Activated naive CD8-positive, alpha-beta T cell treated with anti-CD3 and anti-CD28 coated beads for 36 hours (primary cell): ENCODE measurements at regions not wholly inside any gene's neighbourhood (a gene's known extent, or its start where the extent isn't known, plus 50 kb on each side); places are given as distances from the start of the nearest gene placed in this dataset.

Experiments used
- DNase-seq: peaks from one replicate; pipeline ENCODE4 v3.0.0; 2021
- H3K27ac Mint-ChIP-seq: one replicate; pipeline ENCODE4 v1.8.0; 2022; ENCODE audit warnings: mild to moderate bottlenecking, moderate library complexity, mixed read lengths
- H3K27me3 Mint-ChIP-seq: one replicate; pipeline ENCODE4 v1.8.0; 2022; ENCODE audit warnings: mild to moderate bottlenecking, mixed read lengths
- H3K36me3 Mint-ChIP-seq: one replicate; pipeline ENCODE4 v1.8.0; 2021; ENCODE audit warnings: mild to moderate bottlenecking, mixed read lengths
- H3K4me1 Mint-ChIP-seq: one replicate; pipeline ENCODE4 v1.8.0; 2021; ENCODE audit warnings: mixed read lengths
- H3K4me3 Mint-ChIP-seq: one replicate; pipeline ENCODE4 v1.8.0; 2022; ENCODE audit warnings: mild to moderate bottlenecking, moderate library complexity, mixed read lengths
- H3K9me3 Mint-ChIP-seq: one replicate; pipeline ENCODE4 v1.8.0; 2022; ENCODE audit warnings: mixed read lengths

DNA sequence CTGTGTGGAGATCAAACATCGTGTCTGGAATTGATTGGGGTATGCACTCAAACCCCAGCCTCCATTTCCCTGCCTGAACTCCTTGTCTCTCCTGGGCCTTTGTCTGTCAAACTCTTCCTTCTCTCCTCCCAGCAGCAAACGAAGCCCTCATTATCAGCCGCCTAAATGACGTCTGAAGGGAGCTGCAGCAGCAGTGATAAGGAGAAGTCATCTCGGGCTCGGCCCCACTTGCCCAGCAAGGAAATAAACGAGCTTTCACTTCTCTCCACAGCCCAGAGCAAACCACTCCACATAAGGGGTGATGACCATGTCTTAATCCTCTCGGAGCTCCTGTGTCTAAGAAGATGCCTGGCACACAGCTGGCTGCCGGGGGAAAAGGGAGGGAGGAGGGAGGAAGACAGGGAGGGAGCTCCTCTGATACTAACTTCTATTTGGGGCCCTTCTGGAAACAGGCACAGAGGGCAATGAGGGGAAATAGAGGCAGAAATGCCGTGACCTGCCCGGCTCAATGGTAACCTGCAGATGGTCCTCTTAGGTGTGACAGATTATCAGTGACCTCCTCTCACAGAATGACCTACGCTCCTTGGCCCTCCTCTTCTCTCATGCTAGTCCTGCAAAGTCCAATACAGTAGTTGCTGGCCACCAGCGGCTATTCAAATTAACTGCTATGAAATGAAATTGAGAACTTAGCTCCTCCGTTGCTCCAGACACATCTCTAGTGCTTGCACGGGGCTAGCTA is 100.4 kb downstream of the PXDC1 start:
- no peak for DNase-seq
- Mint-ChIP-seq H3K27ac (no peak overlapping the region), H3K4me3 (no peak overlapping the region), H3K27me3 (no peaks in the 10 kb centered on the region), H3K9me3 (no peaks in the 10 kb centered on the region), H3K4me1 (no peaks in the 10 kb centered on the region), H3K36me3 (no peaks in the 10 kb centered on the region)

DNA sequence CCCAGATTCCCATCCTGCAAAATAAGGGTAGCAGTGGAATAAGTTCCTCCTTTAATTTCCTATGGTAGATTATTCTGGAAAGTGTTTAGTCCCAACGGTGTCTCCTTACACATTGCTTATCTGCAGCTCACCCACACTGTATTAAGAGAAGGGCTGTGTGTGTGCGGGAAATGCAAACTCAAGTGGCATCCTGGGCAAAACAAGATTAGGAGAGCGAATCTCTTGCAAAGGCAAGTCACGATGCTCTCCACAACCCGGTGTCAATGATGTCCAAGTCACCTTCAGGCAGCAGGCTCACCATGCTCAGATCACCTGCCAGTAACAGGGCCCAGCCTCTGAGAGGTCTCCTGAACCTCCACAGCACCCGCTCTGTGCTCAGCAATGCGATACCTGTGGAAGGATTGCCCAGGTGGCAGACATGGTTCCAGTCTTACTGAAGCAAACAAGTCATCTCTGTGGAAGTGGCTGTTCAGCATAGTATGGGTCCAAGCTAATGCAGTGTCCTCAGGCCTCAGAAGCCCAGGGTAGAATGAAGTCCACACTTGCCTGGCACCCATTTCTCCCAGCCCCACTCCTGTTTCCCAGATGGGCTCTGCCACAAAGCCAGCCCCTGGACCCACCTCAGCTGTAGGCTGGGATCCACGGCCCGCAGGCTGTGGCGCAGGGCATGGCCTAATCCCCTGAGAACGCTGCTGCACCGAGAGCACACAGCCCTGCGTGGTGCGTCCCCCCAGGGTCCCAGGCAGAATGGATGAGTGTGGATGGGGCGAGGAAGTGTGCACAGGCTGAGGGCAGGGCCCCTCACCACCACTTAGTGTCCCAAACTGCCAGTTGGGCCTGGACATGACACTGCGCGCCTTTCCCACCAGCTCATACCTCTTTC is 101.2 kb downstream of the PXDC1 start:
- Mint-ChIP-seq H3K4me3 (no peak overlapping the region), H3K27ac (no peak overlapping the region), H3K27me3 (no peaks in the 10 kb centered on the region), H3K9me3 (no peaks in the 10 kb centered on the region), H3K4me1 (no peaks in the 10 kb centered on the region), H3K36me3 (no peaks in the 10 kb centered on the region)
- DNase-seq, result no peak

DNA sequence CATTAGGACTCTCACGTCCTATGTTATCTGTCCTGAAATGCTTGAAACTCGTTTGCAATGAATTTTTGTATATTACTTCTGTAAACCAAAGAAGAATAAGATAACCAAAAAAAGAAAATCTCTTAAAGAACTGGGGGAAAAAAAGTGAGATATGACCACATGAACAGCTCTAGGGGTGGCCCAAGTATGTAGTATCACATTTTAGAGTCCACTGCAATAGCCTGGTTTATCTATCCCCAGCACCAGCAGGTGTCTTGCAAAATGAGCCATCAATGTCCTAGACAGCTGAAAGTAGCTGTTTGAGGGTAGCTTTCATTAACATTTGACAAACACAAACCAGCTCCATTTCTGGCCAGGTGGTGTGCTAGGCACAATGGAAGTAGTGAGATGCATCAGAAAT is 102.8 kb downstream of the PXDC1 start:
- H3K4me3 Mint-ChIP-seq, result no peak overlapping the region
- DNase-seq, result no peak
- no peak overlapping the region for H3K27ac Mint-ChIP-seq
- H3K9me3 Mint-ChIP-seq, result no peaks in the 10 kb centered on the region
- H3K27me3 Mint-ChIP-seq, result no peaks in the 10 kb centered on the region
- no peaks in the 10 kb centered on the region for H3K4me1 Mint-ChIP-seq
- H3K36me3 Mint-ChIP-seq, result no peaks in the 10 kb centered on the region

DNA sequence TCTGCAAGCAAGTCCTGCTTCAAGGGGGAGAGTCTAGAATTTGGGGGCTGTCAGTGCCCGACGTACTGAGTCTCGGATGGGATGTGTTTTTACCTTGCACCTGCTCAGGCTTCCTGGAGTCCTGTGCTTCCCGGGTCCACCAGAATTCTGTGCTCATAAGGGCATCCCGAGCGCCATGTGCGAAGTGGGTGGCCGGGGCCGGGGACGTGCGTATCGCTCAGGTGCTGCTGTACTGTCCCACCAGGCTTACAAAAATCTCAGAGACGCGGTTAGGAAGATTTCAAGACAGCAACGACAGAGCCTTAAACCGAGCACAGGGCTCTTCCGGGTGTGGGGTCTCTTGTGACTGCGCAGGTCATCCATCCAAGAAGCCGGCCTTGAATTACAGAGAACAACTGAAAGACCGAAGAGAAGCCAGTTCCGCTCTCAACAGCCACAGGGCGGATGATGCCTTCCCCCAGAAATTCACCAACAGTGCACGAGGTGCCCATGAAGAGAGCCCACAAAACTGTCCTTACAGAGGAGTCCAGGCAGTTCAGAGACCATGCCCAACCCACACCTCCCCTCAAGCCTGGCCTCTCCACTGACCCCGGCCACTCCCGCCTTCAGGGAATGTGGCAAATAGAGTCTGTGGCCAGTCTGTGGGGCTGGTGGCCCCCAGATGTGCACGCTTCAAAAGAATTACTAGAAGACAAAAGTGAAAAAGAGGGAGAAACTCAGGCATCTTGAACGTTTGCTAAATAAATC is 104.7 kb downstream of the PXDC1 start:
- H3K27me3 Mint-ChIP-seq, result no peaks in the 10 kb centered on the region
- H3K27ac Mint-ChIP-seq, result no peak overlapping the region
- H3K4me1 Mint-ChIP-seq, result no peaks in the 10 kb centered on the region
- H3K4me3 Mint-ChIP-seq, result no peak overlapping the region
- no peaks in the 10 kb centered on the region for H3K9me3 Mint-ChIP-seq
- DNase-seq, result no peak
- H3K36me3 Mint-ChIP-seq, result no peaks in the 10 kb centered on the region

DNA sequence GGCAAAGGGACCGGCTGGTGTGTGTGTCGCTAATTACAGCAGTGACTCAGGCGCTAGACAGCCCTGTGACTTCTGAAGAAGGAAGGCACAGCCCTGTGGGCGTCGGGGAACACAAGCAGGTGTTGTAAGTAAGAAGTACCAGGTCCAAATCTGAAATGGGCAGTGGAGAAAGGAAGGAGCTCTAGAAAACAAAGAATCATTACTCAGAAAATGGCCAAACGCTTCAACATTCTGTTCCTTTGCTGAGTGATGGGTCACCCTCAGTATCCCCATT is 106.8 kb downstream of the PXDC1 start:
- peaks cover under 1% of the 10 kb centered on the region for H3K27me3 Mint-ChIP-seq

DNA sequence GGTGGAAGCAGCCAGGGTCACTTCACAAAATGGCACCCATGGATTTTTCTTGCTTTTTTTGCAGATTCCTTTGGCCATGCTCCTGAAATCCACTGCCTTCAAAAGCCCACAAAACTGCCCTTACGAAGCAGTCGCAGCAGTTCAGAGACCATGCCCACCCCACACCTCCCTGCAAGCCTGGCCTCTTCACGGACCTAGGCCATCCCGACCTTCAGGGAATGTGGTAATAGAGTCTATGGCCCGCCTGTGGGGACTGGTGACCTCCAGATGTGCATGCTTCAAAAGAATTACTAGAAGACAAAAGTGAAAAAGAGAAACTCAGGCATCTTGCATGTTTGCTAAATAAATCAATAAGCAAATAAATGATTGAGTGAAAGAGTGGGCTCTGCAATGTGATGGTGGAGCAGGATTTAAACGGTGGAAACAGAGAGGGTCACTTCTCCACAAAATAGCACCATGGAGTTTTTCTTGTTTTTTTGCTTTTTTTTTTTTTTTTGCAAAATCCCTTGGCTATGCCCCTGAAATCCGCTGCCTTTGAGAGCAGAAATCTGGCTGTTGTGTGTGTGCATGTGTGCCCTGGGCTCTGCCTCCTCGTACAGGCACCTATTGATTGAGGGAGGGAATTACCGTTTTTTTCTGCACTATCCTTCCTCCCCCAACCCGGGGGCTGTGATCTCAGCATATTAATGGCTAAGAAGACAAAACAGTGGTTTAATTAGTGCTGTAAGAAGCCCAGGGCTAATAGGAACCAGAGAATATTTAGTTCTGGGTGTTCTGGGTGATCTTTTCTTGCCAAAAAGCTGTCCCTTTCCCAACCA is 107.4 kb downstream of the PXDC1 start:
- Mint-ChIP-seq H3K27ac (no peak overlapping the region), H3K27me3 (peaks cover 6% of the 10 kb centered on the region), H3K4me3 (no peak overlapping the region), H3K4me1 (no peaks in the 10 kb centered on the region), H3K9me3 (no peaks in the 10 kb centered on the region), H3K36me3 (no peaks in the 10 kb centered on the region)
- DNase-seq, result no peak

More for the DNA sequence above, 106.8 kb downstream of the PXDC1 start:
- no peaks in the 10 kb centered on the region for H3K36me3 Mint-ChIP-seq
- no peak overlapping the region for H3K27ac Mint-ChIP-seq
- no peaks in the 10 kb centered on the region for H3K4me1 Mint-ChIP-seq
- H3K4me3 Mint-ChIP-seq, result no peak overlapping the region
- no peaks in the 10 kb centered on the region for H3K9me3 Mint-ChIP-seq
- DNase-seq, result no peak

DNA sequence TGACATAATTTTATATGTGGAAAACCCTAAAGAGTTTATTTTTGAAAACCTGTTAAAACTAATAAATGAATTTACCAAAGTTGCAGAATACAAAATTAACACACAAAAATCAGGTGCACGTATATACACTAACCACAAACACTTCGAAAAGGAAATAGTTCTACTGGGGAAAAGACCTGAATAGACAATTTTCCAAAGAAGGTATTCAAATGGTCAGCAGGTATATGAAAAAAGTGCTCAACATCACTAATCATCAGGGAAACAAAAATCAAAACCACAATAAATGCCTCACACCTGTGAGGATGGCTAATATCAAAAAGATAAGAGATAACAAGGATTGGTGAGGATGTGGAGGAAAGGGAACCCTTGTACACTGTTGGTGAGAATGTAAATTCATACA is 110.6 kb downstream of the PXDC1 start:
- H3K36me3 Mint-ChIP-seq, result no peaks in the 10 kb centered on the region
- no peak for DNase-seq
- H3K27me3 Mint-ChIP-seq, result peaks cover 6% of the 10 kb centered on the region
- no peak overlapping the region for H3K27ac Mint-ChIP-seq
- H3K4me3 Mint-ChIP-seq, result no peak overlapping the region
- no peaks in the 10 kb centered on the region for H3K9me3 Mint-ChIP-seq
- H3K4me1 Mint-ChIP-seq, result no peaks in the 10 kb centered on the region

DNA sequence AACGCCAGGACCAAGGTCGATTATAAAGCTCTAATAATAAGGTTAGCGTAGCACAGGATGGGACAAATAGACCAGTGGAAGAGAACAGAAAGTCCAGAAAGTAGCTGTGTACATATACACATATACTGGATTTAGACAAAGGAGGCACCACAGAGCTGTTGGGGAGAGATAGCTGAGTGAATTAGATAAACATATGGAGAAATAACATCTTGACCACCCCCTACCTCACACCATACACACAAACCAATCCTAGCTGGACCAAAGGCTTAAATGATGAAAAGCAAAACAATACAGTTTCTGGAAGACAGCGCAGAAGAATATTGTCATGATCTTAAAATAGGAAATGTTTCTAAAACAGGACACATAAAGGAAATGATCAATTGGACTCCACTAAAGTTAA is 112.9 kb downstream of the PXDC1 start:
- H3K27ac Mint-ChIP-seq, result no peak overlapping the region
- peaks cover 6% of the 10 kb centered on the region for H3K27me3 Mint-ChIP-seq
- no peak for DNase-seq
- no peaks in the 10 kb centered on the region for H3K4me1 Mint-ChIP-seq
- H3K36me3 Mint-ChIP-seq, result no peaks in the 10 kb centered on the region
- no peaks in the 10 kb centered on the region for H3K9me3 Mint-ChIP-seq
- no peak overlapping the region for H3K4me3 Mint-ChIP-seq

DNA sequence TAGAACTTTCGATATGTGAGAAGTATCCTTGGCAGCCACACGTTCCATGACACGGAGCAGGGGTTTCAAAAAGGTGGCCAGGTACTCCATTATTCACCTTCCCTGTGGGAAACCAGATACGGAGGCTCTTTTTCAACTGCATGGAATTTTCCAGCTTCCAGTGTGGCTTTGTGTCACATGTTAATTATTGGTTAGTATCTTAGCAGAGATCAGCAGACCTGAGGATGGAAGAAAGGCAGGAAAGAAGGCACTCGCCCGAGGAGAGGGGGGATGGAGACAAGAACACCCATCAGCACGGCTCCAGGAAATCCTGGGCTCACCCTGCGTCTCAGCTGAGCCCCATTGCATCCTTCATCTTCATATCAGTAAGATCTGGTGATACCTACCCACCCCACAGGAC is 115.5 kb downstream of the PXDC1 start:
- Mint-ChIP-seq H3K9me3 (no peaks in the 10 kb centered on the region), H3K27ac (no peak overlapping the region), H3K4me1 (peaks cover 2% of the 10 kb centered on the region), H3K27me3 (peaks cover 6% of the 10 kb centered on the region), H3K36me3 (no peaks in the 10 kb centered on the region), H3K4me3 (no peak overlapping the region)
- no peak for DNase-seq

DNA sequence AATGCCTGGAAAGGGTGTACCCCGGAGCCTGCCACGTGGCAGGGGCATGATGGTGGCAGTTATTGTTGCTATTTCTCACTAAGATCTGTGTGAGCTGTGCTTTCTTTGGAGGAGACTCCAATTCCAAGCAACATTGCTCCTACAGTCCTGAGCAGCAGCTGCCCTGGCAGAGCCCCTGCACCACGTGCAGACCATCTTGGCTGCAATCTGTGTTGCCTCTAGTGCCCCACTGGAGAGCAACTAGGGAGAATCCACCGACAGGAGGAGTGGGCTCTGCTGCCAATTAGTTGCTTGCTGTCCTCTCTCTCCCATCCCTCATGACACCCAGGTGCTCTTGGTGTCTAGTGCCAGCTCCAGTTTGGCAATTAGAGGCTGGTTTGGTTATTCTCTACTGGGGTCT is 116.0 kb downstream of the PXDC1 start:
- DNase-seq, result no peak
- Mint-ChIP-seq H3K36me3 (no peaks in the 10 kb centered on the region), H3K27me3 (peaks cover 6% of the 10 kb centered on the region), H3K4me1 (peaks cover 2% of the 10 kb centered on the region), H3K9me3 (no peaks in the 10 kb centered on the region), H3K4me3 (no peak overlapping the region), H3K27ac (no peak overlapping the region)

DNA sequence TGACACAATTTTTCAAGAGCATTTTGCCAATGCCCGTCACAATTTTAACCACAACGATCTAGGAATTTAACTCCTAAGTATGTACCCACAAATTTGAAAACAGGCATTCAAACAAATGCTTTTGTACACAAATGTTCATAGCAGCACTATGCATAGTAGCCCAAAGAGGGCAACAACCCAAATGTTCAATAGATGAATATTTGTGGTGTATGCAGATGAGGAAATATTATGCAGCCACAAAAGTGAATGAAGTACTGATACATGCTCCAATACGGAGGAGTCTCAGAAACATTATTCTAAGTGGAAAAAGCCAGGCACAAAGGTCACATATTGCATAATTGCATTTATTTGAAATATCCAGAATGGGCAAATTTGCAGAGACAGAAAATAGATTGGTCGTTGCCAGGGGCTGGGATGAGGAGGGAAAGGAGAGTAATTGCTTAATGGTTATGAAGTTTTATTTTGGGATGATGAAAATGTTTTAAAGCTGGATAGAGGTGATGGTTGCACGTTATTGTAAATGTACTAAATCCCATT is 117.2 kb downstream of the PXDC1 start:
- peaks cover 2% of the 10 kb centered on the region for H3K4me1 Mint-ChIP-seq
- H3K36me3 Mint-ChIP-seq, result no peaks in the 10 kb centered on the region
- no peak overlapping the region for H3K4me3 Mint-ChIP-seq
- no peaks in the 10 kb centered on the region for H3K9me3 Mint-ChIP-seq
- no peak for DNase-seq
- no peak overlapping the region for H3K27ac Mint-ChIP-seq
- peaks cover 3% of the 10 kb centered on the region for H3K27me3 Mint-ChIP-seq

DNA sequence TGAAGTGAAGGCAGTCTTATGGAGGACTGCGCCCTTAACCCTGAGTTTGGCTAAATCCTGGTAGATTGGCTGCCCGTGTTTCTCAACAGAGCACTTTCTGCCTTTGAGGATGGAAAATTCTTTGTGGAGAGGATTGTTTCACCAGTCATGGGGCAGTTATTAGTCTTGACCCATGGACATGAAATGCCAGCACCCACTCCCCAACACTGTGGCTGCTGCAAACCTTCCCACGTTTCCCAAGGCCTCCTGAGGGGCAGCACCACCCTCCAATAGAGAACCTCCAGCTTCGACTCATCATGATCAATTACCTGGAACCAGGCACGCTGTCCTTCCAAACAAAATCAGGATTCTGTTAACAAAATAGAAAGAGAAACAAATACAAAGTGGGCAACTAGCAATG is 117.8 kb downstream of the PXDC1 start:
- Mint-ChIP-seq H3K27ac (no peak overlapping the region), H3K36me3 (no peaks in the 10 kb centered on the region), H3K4me3 (no peak overlapping the region), H3K4me1 (peaks cover 3% of the 10 kb centered on the region), H3K9me3 (no peaks in the 10 kb centered on the region), H3K27me3 (no peaks in the 10 kb centered on the region)
- DNase-seq, result no peak

DNA sequence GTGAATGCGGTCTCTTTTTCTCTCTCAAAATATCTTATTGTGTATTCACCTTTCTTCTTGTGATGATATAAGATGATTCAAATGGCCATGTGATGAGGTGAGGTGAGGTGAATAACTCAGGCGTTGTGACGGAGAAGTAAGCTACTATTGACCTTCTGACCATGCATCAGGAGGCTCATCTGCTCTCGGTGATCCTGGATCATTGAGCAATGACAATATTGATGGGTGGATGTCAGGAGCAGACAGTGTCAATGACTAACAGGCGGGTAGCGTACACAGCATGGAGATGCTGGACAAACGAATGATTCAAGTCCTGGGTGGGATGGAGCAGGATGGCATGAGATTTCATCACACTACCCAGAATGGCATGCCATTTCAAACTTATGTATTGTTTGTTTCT is 119.6 kb downstream of the PXDC1 start:
- Mint-ChIP-seq H3K27me3 (peaks cover 6% of the 10 kb centered on the region), H3K4me1 (peaks cover 12% of the 10 kb centered on the region), H3K4me3 (no peak overlapping the region), H3K36me3 (no peaks in the 10 kb centered on the region), H3K9me3 (no peaks in the 10 kb centered on the region), H3K27ac (no peak overlapping the region)
- no peak for DNase-seq

DNA sequence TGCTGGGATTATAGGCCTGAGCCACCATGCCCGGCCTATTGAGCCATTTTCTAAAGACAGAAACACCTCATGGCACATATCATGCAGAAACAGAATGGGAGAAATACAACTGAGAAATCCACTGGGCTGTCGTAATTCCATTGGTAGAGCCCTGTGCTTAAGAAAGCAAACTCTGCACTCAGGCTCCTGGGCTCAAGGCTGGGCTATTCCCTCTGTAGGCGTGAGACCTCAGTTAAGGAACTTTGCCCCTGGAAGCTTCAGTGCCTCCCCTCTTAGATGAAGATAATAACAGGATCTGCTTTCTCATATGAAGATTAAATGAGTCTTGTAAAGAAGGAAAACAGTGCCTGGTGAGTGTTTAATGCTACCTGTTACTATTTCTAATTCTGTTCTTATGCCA is 120.3 kb downstream of the PXDC1 start:
- H3K4me3 Mint-ChIP-seq, result no peak overlapping the region
- H3K36me3 Mint-ChIP-seq, result no peaks in the 10 kb centered on the region
- DNase-seq, result no peak
- H3K27me3 Mint-ChIP-seq, result peaks cover 6% of the 10 kb centered on the region
- no peaks in the 10 kb centered on the region for H3K9me3 Mint-ChIP-seq
- no peak overlapping the region for H3K27ac Mint-ChIP-seq
- H3K4me1 Mint-ChIP-seq, result peaks cover 12% of the 10 kb centered on the region
